Tibial nerve (tissue), 4 donors: ENCODE measurements at regions not wholly inside any gene's neighbourhood (a gene's known extent, or its start where the extent isn't known, plus 50 kb on each side); places are given as distances from the start of the nearest gene placed in this dataset.

Experiments used
- DNase-seq, 2 donors: peaks; one replicate each; pipeline ENCODE4 v3.0.0-alpha.2; 2019; ENCODE audit warnings: low spot score in 2 of 2
- H3K27ac ChIP-seq, 4 donors: fragments of 200-600 bp; sonication (generic) in 3 of 4; one replicate each; pipeline ENCODE4 v1.5.1; 2017 to 2019; ENCODE audit warnings: mild to moderate bottlenecking in 1 of 4
- H3K27me3 ChIP-seq, 2 donors: fragments of 200-600 bp; sonication (generic) in 1 of 2; one replicate each; pipeline versions ENCODE4 v1.5.1 to v1.6.0; 2017 to 2019
- H3K36me3 ChIP-seq, 3 donors: fragments of 200-600 bp; sonication (generic); one replicate each; pipeline ENCODE4 v1.5.1; 2018 to 2019
- H3K4me1 ChIP-seq, 4 donors: fragments of 200-600 bp; sonication (generic) in 3 of 4; one replicate each; pipeline ENCODE4 v1.5.1; 2017 to 2019
- H3K4me3 ChIP-seq, 4 donors: fragments of 200-600 bp; sonication (generic) in 3 of 4; one replicate each; pipeline ENCODE4 v1.5.1; 2017 to 2019; ENCODE audit warnings: mild to moderate bottlenecking in 1 of 4, moderate library complexity in 1 of 4
- H3K9me3 ChIP-seq, 4 donors: fragments of 200-600 bp; sonication (generic) in 3 of 4; one replicate each; pipeline ENCODE4 v1.5.1; 2017 to 2019
- EP300 ChIP-seq, 2 donors: sonication (generic); formaldehyde crosslinking; IDR thresholded peaks; one replicate each; pipeline ENCODE4 v1.6.1; 2017; ENCODE audit warnings: antibody characterized with exemption in 2 of 2, mild to moderate bottlenecking in 1 of 2
- POLR2A ChIP-seq, 2 donors: fragments of 450-650 bp; IDR thresholded peaks; one replicate each; pipeline ENCODE4 v1.6.1; 2017; ENCODE audit warnings: antibody characterized with exemption in 2 of 2, mild to moderate bottlenecking in 2 of 2, moderate library complexity in 2 of 2
- WGBS, 2 donors: methylation state at CpG; one replicate each; pipeline ENCODE4 v1.1.5; 2018; 5-methylcytosine and 5-hydroxymethylcytosine counted together
- TF ChIP-seq, protein P1 (sequence below), 5 experiments: fragments of 200-600 bp in 3 of 5; fragments of 450-650 bp in 2 of 5; sonication (generic) in 3 of 5; IDR thresholded peaks; one replicate each; pipeline ENCODE4 v1.5.1; 2016 to 2019; ENCODE audit warnings: antibody characterized with exemption in 5 of 5, mild to moderate bottlenecking in 3 of 5, moderate library complexity in 2 of 5

DNA sequence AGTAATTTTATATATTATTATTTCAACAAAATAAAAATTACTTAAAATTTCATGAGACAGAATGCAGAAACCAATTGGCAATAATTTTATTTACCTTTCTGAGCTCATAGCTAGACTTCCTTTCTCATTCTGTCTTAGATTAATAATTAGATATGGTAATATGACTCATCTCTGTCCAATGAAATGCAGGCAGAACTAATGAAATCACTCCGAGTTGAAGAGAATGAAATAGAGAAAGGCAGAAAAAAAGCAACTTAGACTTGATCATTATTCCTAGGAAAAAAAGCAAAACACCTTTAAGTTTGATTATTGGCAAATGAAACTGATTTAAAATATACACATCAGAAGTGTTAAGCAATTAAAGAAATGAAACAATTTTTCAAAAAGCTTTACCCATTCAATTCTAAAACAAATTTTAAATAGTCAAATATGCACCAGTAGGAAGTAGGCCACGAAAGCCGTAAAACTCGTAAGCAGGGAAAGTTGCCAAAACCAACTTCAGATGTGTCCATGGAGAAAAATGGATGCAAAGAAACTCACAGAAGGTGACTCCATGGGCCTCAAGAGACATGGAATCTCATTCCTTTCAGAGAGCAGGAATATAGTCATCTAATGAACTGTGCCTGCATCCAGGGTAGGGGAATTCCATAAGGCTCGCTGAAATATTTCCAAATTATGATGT, 293.8 kb upstream of the RGS17 start:
- Histone ChIP-seq H3K27ac (no peak overlapping the region), H3K9me3 (no peaks in the 10 kb centered on the region), H3K4me3 (no peak overlapping the region), H3K36me3 (no peaks in the 10 kb centered on the region), H3K27me3 (no peaks in the 10 kb centered on the region), H3K4me1 (peaks cover 0 to 6% (median 0%) of the 10 kb centered on the region in 4 donors)
- TF ChIP-seq EP300 (IDR thresholded peaks at IDR 0.05) (no peak), POLR2A (IDR thresholded peaks at IDR 0.05) (no peak)
- TF ChIP-seq, protein P1, sequence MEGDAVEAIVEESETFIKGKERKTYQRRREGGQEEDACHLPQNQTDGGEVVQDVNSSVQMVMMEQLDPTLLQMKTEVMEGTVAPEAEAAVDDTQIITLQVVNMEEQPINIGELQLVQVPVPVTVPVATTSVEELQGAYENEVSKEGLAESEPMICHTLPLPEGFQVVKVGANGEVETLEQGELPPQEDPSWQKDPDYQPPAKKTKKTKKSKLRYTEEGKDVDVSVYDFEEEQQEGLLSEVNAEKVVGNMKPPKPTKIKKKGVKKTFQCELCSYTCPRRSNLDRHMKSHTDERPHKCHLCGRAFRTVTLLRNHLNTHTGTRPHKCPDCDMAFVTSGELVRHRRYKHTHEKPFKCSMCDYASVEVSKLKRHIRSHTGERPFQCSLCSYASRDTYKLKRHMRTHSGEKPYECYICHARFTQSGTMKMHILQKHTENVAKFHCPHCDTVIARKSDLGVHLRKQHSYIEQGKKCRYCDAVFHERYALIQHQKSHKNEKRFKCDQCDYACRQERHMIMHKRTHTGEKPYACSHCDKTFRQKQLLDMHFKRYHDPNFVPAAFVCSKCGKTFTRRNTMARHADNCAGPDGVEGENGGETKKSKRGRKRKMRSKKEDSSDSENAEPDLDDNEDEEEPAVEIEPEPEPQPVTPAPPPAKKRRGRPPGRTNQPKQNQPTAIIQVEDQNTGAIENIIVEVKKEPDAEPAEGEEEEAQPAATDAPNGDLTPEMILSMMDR (IDR thresholded peaks at IDR 0.05) = no peak
- WGBS, 2 donors = 38 to 48% methylated on average over 5 of the region's 5 CpGs
- DNase-seq = no peak

DNA sequence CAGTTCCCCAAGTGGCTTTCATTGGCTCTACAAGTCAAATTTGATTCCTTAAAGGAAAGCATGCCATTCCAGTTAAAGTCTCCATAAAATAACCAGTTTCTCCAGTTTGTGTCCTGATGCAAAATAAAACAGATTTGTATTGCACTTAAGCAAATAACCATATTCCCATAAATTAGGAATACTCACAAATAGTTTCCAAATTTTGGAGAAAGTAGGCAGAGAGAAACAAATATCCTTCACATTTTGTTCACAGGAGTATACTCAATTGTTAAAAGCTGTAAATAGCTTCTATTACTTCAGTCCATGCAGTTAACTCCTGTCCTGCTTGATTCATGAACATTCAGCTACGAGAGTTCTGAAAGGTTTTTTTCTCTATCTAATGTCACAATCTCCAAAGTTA, 281.4 kb upstream of the RGS17 start:
- WGBS, 2 donors = 65 to 80% methylated on average over 1 of the region's 1 CpG
- Histone ChIP-seq H3K4me3 (no peak overlapping the region), H3K36me3 (no peaks in the 10 kb centered on the region), H3K27me3 (no peaks in the 10 kb centered on the region), H3K4me1 (no peaks in the 10 kb centered on the region), H3K27ac (no peak overlapping the region), H3K9me3 (peaks cover 0 to 11% (median 2%) of the 10 kb centered on the region in 4 donors)
- TF ChIP-seq POLR2A (IDR thresholded peaks at IDR 0.05) (no peak), EP300 (IDR thresholded peaks at IDR 0.05) (no peak)
- TF ChIP-seq, protein P1 (IDR thresholded peaks at IDR 0.05) = no peak
- DNase-seq = no peak

GRCh38 chr6:153411070-153411648, 280.1 kb upstream of the RGS17 start:
- DNase-seq = no peak
- WGBS, 2 donors = 86 to 95% methylated on average over 3 of the region's 3 CpGs
- TF ChIP-seq, protein P1 (IDR thresholded peaks at IDR 0.05) = no peak
- no peak for TF ChIP-seq POLR2A (IDR thresholded peaks at IDR 0.05)
- no peak for TF ChIP-seq EP300 (IDR thresholded peaks at IDR 0.05)
- Histone ChIP-seq H3K4me1 (no peaks in the 10 kb centered on the region), H3K9me3 (peaks cover 0 to 11% (median 2%) of the 10 kb centered on the region in 4 donors), H3K27ac (no peak overlapping the region), H3K4me3 (no peak overlapping the region), H3K27me3 (no peaks in the 10 kb centered on the region), H3K36me3 (no peaks in the 10 kb centered on the region)

GRCh38 chr6:153405931-153406330, 274.8 kb upstream of the RGS17 start:
- Histone ChIP-seq H3K4me3 (no peak overlapping the region), H3K4me1 (no peaks in the 10 kb centered on the region), H3K27me3 (no peaks in the 10 kb centered on the region), H3K36me3 (no peaks in the 10 kb centered on the region), H3K9me3 (no peaks in the 10 kb centered on the region), H3K27ac (no peak overlapping the region)
- TF ChIP-seq, protein P1 (IDR thresholded peaks at IDR 0.05) = no peak
- no peak for TF ChIP-seq EP300 (IDR thresholded peaks at IDR 0.05)
- no peak for TF ChIP-seq POLR2A (IDR thresholded peaks at IDR 0.05)
- DNase-seq = no peak
- 65% methylated on average over 4 of the region's 4 CpGs for WGBS, 2 donors

- Histone ChIP-seq H3K4me1 (no peaks in the 10 kb centered on the region), H3K27me3 (no peaks in the 10 kb centered on the region), H3K36me3 (no peaks in the 10 kb centered on the region), H3K27ac (no peak overlapping the region), H3K9me3 (peaks cover 0 to 4% (median 0%) of the 10 kb centered on the region in 4 donors), H3K4me3 (no peak overlapping the region)
- TF ChIP-seq, protein P1 (IDR thresholded peaks at IDR 0.05) = no peak
- TF ChIP-seq POLR2A (IDR thresholded peaks at IDR 0.05) = no peak
- TF ChIP-seq EP300 (IDR thresholded peaks at IDR 0.05) = no peak
- WGBS, 2 donors = 90 to 97% methylated on average over 2 of the region's 2 CpGs
- DNase-seq = no peak
These were observed 270.7 kb upstream of the RGS17 start for GRCh38 chr6:153401751-153402150.
